Spleen (tissue), 11 donors: ENCODE measurements at regions not wholly inside any gene's neighbourhood (a gene's known extent, or its start where the extent isn't known, plus 50 kb on each side); places are given as distances from the start of the nearest gene placed in this dataset.
A peak's percentile ranks its signal among the peaks of the same experiment; 100 is the strongest.

Experiments used
- DNase-seq: peaks from one replicate; pipeline ENCODE4 v3.0.0-alpha.2; 2020
- H3K27ac ChIP-seq, 8 donors: fragments of 200-600 bp; sonication (generic) in 7 of 8; 1 replicate in 4 of 8; 2 replicates in 4 of 8; pipeline versions ENCODE4 v1.5.0 to v1.8.0; 2016 to 2021; ENCODE audit warnings: inconsistent platforms in 4 of 8, mild to moderate bottlenecking in 4 of 8, moderate library complexity in 1 of 8
- H3K27me3 ChIP-seq, 7 donors: fragments of 200-600 bp; sonication (generic) in 6 of 7; replicated peaks in 1 of 7; 1 replicate in 4 of 7; 2 replicates in 3 of 7; pipeline versions ENCODE4 v1.5.0 to v1.8.0; 2016 to 2021; ENCODE audit warnings: inconsistent platforms in 3 of 7, mild to moderate bottlenecking in 1 of 7
- H3K36me3 ChIP-seq, 6 donors: fragments of 200-600 bp; sonication (generic) in 5 of 6; 1 replicate in 4 of 6; 2 replicates in 2 of 6; pipeline versions ENCODE4 v1.5.0 to v1.8.0; 2016 to 2021; ENCODE audit warnings: inconsistent platforms in 2 of 6
- H3K4me1 ChIP-seq, 6 donors: fragments of 200-600 bp; sonication (generic) in 5 of 6; 1 replicate in 3 of 6; 2 replicates in 3 of 6; pipeline versions ENCODE4 v1.5.0 to v1.8.0; 2016 to 2021; ENCODE audit warnings: inconsistent platforms in 3 of 6
- H3K4me3 ChIP-seq, 8 donors: fragments of 200-600 bp; sonication (generic) in 7 of 8; 1 replicate in 4 of 8; 2 replicates in 4 of 8; pipeline versions ENCODE4 v1.5.0 to v1.8.0; 2016 to 2021; ENCODE audit warnings: inconsistent platforms in 4 of 8, mild to moderate bottlenecking in 4 of 8, moderate library complexity in 2 of 8
- H3K9me3 ChIP-seq, 8 donors: fragments of 200-600 bp; sonication (generic) in 7 of 8; 1 replicate in 4 of 8; 2 replicates in 4 of 8; pipeline versions ENCODE4 v1.5.0 to v1.8.0; 2016 to 2021; ENCODE audit warnings: inconsistent platforms in 4 of 8
- POLR2A ChIP-seq, 3 donors: fragments of 450-650 bp; IDR thresholded peaks; one replicate each; pipeline ENCODE4 v1.5.1; 2017; ENCODE audit warnings: antibody characterized with exemption in 3 of 3, mild to moderate bottlenecking in 1 of 3
- POLR2AphosphoS5 ChIP-seq, 3 donors: sonication (generic); formaldehyde crosslinking; IDR thresholded peaks; one replicate each; pipeline ENCODE4 v1.5.1; 2017; ENCODE audit warnings: antibody characterized with exemption in 3 of 3
- WGBS, 5 donors: extraction: QIAGEN DNeasy Blood & Tissue Kit in 3 of 5; methylation state at CpG; one replicate each; pipeline versions ENCODE4 v1.1.5 to v1.1.7; 2013 to 2018; 5-methylcytosine and 5-hydroxymethylcytosine counted together
- intact Hi-C: fragments of 100-400 bp; cut with DNase I; formaldehyde crosslinking; loops from one replicate; pipeline ENCODE4 v1.15.0; 2023; ENCODE audit warnings: low total_unique reads
- TF ChIP-seq, protein P1 (sequence below), 11 experiments: fragments of 200-600 bp in 7 of 11; fragments of 450-650 bp in 4 of 11; sonication (generic) in 4 of 11; IDR thresholded peaks in 8 of 11; conservative IDR thresholded peaks in 3 of 11; 1 replicate in 7 of 11; 2 replicates in 4 of 11; pipeline versions ENCODE4 v1.4.0 to v1.8.0; 2016 to 2021; ENCODE audit warnings: antibody characterized with exemption in 11 of 11, inconsistent platforms in 4 of 11, mild to moderate bottlenecking in 1 of 11
- donor health status: healthy with polysubstance abuse.
- donor health status: DM: no; HTN: no; CAD: no; lungs with moderate emphysema.
- donor health status: DM: no; HTN: no; CAD: no.
- donor health status: Bipolar disorder and iron deficiency.
- donor health status: healthy.
- donor health status: DM: no; HTN: no; CAD: no.
- donor health status: DM: yes; HTN: yes; CAD: no.

DNA sequence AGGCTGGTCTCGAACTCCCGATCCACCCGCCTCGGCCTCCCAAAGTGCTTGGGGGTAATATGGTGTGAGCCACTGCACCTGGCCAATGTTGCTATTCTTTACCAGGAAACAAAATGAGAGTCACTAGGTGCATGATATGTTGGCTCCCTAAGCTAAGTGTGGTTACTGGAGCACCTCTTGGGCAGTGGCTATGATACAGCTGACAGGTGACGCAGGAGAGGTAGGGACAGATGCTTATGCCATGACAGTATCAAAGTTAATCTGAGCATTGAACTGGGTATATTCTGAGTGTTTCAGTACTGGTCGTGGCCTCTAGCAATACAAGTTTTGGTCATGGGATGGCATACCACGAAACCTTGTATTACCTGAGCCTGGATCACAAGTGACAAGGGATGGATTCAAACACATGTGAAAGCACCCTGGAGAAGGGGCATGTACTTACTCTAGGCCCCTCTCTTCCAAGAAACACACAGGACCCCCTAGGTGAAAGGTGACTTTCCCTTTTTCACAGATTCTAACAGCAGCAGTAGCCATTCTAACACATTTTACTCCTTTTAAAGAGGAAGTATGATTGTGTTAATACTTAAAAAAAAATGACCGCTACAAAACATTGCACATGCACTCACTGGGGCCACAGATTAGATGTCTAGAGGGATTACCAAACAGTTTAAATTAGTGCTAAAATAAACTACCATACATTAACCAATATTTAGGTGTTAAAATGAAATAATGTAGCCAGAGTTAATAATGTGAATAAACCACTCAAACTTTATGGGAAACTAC lies 467.3 kb downstream of the SHQ1 start:
- Histone ChIP-seq H3K9me3 (no peaks in the 10 kb centered on the region), H3K4me1 (peaks cover 18 to 96% (median 61%) of the 10 kb centered on the region in 6 donors), H3K27me3 (no peaks in the 10 kb centered on the region), H3K36me3 (peaks cover 3 to 32% (median 19%) of the 10 kb centered on the region in 6 donors), H3K27ac (no peak overlapping the region), H3K4me3 (no peak overlapping the region)
- 84 to 91% (median 87%) methylated on average over 8 of the region's 8 CpGs for WGBS, 5 donors
- no peak for DNase-seq
- intact Hi-C loops: no loop called here
- TF ChIP-seq POLR2A (IDR thresholded peaks at IDR 0.05) (no peak), POLR2AphosphoS5 (IDR thresholded peaks at IDR 0.05) (no peak)
- TF ChIP-seq, protein P1, sequence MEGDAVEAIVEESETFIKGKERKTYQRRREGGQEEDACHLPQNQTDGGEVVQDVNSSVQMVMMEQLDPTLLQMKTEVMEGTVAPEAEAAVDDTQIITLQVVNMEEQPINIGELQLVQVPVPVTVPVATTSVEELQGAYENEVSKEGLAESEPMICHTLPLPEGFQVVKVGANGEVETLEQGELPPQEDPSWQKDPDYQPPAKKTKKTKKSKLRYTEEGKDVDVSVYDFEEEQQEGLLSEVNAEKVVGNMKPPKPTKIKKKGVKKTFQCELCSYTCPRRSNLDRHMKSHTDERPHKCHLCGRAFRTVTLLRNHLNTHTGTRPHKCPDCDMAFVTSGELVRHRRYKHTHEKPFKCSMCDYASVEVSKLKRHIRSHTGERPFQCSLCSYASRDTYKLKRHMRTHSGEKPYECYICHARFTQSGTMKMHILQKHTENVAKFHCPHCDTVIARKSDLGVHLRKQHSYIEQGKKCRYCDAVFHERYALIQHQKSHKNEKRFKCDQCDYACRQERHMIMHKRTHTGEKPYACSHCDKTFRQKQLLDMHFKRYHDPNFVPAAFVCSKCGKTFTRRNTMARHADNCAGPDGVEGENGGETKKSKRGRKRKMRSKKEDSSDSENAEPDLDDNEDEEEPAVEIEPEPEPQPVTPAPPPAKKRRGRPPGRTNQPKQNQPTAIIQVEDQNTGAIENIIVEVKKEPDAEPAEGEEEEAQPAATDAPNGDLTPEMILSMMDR (IDR thresholded peaks at IDR 0.05 in 8 of 11, conservative IDR thresholded peaks at IDR 0.05 in 3 of 11): no peak

DNA sequence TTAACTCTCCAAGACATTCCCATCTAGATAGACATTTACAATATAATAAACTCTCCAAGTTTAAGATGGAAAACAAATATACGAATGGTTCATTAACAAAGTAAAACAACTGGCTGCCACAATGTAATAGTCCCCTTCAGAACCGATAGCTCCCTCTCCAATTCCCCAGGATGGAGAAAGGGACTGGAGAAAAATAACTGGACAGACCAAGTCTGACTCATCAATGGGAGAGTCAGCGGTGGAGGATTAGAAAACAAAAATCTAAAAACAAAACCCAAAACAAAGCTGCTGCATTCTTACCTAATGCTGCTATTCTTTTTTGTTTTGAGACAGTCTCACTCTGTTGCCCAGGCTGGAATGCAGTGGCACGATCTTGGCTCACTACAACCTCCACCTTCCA lies 468.1 kb downstream of the SHQ1 start:
- intact Hi-C loops: no loop called here
- TF ChIP-seq, protein P1 (IDR thresholded peaks at IDR 0.05 in 8 of 11, conservative IDR thresholded peaks at IDR 0.05 in 3 of 11): no peak
- TF ChIP-seq POLR2AphosphoS5 (IDR thresholded peaks at IDR 0.05) (no peak), POLR2A (IDR thresholded peaks at IDR 0.05) (no peak)
- DNase-seq: no peak
- WGBS, 5 donors: 78 to 89% (median 89%) methylated on average over 4 of the region's 4 CpGs
- Histone ChIP-seq H3K4me3 (no peak overlapping the region), H3K4me1 (peaks cover 17 to 96% (median 57%) of the 10 kb centered on the region in 6 donors), H3K27me3 (no peaks in the 10 kb centered on the region), H3K27ac (no peak overlapping the region), H3K36me3 (peaks cover 3 to 32% (median 20%) of the 10 kb centered on the region in 6 donors), H3K9me3 (no peaks in the 10 kb centered on the region)

DNA sequence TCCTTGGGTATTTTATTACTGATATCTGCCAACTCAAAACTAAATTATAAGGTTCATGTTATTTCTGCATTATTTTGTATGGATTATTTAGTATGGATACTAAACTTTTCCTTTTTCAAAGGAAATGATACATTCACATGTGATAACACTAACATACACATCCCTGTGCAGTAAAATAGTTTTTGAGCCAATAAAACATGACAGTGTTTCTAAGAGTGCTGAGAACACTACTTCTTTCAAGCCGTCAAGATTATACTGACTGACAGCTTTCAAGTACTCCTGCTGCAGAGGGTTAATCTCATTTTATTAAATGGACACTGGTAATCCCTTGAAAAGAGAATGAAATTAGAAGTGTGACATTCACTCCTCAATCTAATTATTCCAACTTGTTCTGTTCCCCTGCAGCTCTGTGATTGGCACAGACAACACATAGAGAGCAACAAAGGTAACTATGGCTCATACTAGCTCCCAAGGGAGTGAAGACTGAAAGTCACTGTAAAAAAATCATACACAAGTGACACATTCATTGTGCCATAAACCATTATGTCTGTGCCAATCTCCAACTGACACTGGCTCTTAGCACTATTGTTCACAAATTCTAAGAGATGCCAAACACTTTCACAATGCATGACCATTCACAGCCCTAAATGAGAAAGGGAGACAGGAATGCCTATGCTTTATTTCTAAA lies 468.6 kb downstream of the SHQ1 start:
- peaks cover 3 to 32% (median 20%) of the 10 kb centered on the region in 6 donors for H3K36me3 ChIP-seq
- H3K9me3 ChIP-seq: no peaks in the 10 kb centered on the region
- peaks cover 13 to 96% (median 53%) of the 10 kb centered on the region in 6 donors for H3K4me1 ChIP-seq
- H3K4me3 ChIP-seq: no peak overlapping the region
- DNase-seq: no peak
- H3K27ac ChIP-seq: no peak overlapping the region
- H3K27me3 ChIP-seq: no peaks in the 10 kb centered on the region
- intact Hi-C loops: no loop called here
- TF ChIP-seq POLR2A (IDR thresholded peaks at IDR 0.05) (no peak), POLR2AphosphoS5 (IDR thresholded peaks at IDR 0.05) (no peak)
- TF ChIP-seq, protein P1 (IDR thresholded peaks at IDR 0.05 in 8 of 11, conservative IDR thresholded peaks at IDR 0.05 in 3 of 11): no peak
- WGBS, 5 donors: 69 to 84% (median 78%) methylated on average over 1 of the region's 1 CpG

DNA sequence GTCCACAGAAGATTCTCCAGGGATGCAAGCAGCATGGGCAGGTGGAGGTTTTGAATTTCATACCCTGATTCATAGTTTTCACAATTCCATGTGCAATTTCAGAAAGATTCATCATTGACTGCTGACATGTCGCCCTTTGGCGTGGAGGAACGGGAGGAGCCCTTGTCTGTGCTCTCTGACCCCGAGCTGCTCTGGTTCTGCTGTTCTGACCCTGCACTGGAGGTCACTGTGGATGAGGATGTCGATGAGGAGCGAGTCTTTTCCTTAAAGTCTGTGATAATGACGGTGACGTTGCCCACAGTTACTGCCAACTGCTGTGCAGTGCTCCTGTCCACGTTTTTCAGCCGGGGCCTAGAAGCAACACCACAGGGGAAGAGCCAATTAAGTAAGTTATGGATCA lies 470.0 kb downstream of the SHQ1 start:
- intact Hi-C loops: no loop called here
- WGBS, 5 donors: 69 to 85% (median 80%) methylated on average over 10 of the region's 10 CpGs
- TF ChIP-seq POLR2AphosphoS5 (IDR thresholded peaks at IDR 0.05) (peak in 1 of 3 donors; percentile 19), POLR2A (IDR thresholded peaks at IDR 0.05) (no peak)
- TF ChIP-seq, protein P1 (IDR thresholded peaks at IDR 0.05 in 8 of 11, conservative IDR thresholded peaks at IDR 0.05 in 3 of 11): no peak

More for the DNA sequence above, 470.0 kb downstream of the SHQ1 start:
- no peak for DNase-seq
- Histone ChIP-seq H3K27ac (no peak overlapping the region), H3K27me3 (no peaks in the 10 kb centered on the region), H3K36me3 (peaks cover 3 to 32% (median 20%) of the 10 kb centered on the region in 6 donors), H3K4me1 (peaks cover 13 to 84% (median 41%) of the 10 kb centered on the region in 6 donors), H3K9me3 (no peaks in the 10 kb centered on the region), H3K4me3 (no peak overlapping the region)
